ENCODE measurements at regions not wholly inside any gene's neighbourhood (a gene's known extent, or its start where the extent isn't known, plus 50 kb on each side); places are given as distances from the start of the nearest gene placed in this dataset.

- POLR2A ChIA-PET, result no interaction called here
- no peak for DNase-seq
- H3K27me3 Mint-ChIP-seq, result no peaks in the 10 kb centered on the region
- no peaks in the 10 kb centered on the region for H3K36me3 ChIP-seq (ENCODE audit: insufficient read depth, low read length)
- H3K9me3 Mint-ChIP-seq, result peaks cover 0 to 10% (median 5%) of the 10 kb centered on the region in 5 donors
- no peaks in the 10 kb centered on the region for H3K4me1 ChIP-seq (ENCODE audit: insufficient read depth, low read length)
- H3K4me3 ChIP-seq (ENCODE audit: low read length), result no peak overlapping the region
- H3K36me3 Mint-ChIP-seq, result no peaks in the 10 kb centered on the region
- H3K27ac ChIP-seq (ENCODE audit: low read depth, low read length), result no peak overlapping the region
- CTCF ChIA-PET, result no interaction called here
- no peaks in the 10 kb centered on the region for H3K9me3 ChIP-seq (ENCODE audit: low read length)
- no peaks in the 10 kb centered on the region for H3K4me1 Mint-ChIP-seq
- no peaks in the 10 kb centered on the region for H3K27me3 ChIP-seq (ENCODE audit: insufficient read depth, low read length, poor library complexity, severe bottlenecking)
- H3K4me3 Mint-ChIP-seq, result no peak overlapping the region
- H3K27ac Mint-ChIP-seq, result no peak overlapping the region
Measured at GRCh38 chr13:84683448-84683847, 801.2 kb upstream of the SLITRK1 start.

GRCh38 chr13:84677836-84678235 is 795.6 kb upstream of the SLITRK1 start:
- ChIA-PET CTCF (no interaction called here), POLR2A (no interaction called here)
- H3K4me1 Mint-ChIP-seq, result no peaks in the 10 kb centered on the region
- Histone ChIP-seq H3K27ac (ENCODE audit: low read depth, low read length) (no peak overlapping the region), H3K4me3 (ENCODE audit: low read length) (no peak overlapping the region), H3K36me3 (ENCODE audit: insufficient read depth, low read length) (no peaks in the 10 kb centered on the region), H3K27me3 (ENCODE audit: insufficient read depth, low read length, poor library complexity, severe bottlenecking) (no peaks in the 10 kb centered on the region), H3K9me3 (ENCODE audit: low read length) (no peaks in the 10 kb centered on the region), H3K4me1 (ENCODE audit: insufficient read depth, low read length) (no peaks in the 10 kb centered on the region)
- no peaks in the 10 kb centered on the region for H3K36me3 Mint-ChIP-seq
- DNase-seq, result no peak
- no peak overlapping the region for H3K27ac Mint-ChIP-seq
- H3K27me3 Mint-ChIP-seq, result no peaks in the 10 kb centered on the region
- peaks cover 0 to 14% (median 3%) of the 10 kb centered on the region in 5 donors for H3K9me3 Mint-ChIP-seq
- H3K4me3 Mint-ChIP-seq, result no peak overlapping the region

- no peak overlapping the region for H3K27ac Mint-ChIP-seq
- DNase-seq, result no peak
- H3K36me3 ChIP-seq (ENCODE audit: insufficient read depth, low read length), result no peaks in the 10 kb centered on the region
- H3K4me3 Mint-ChIP-seq, result no peak overlapping the region
- no peaks in the 10 kb centered on the region for H3K27me3 Mint-ChIP-seq
- no peak overlapping the region for H3K27ac ChIP-seq (ENCODE audit: low read depth, low read length)
- ChIA-PET POLR2A (no interaction called here), CTCF (no interaction called here)
- H3K36me3 Mint-ChIP-seq, result no peaks in the 10 kb centered on the region
- H3K4me3 ChIP-seq (ENCODE audit: low read length), result no peak overlapping the region
- H3K27me3 ChIP-seq (ENCODE audit: insufficient read depth, low read length, poor library complexity, severe bottlenecking), result no peaks in the 10 kb centered on the region
- H3K9me3 Mint-ChIP-seq, result peaks cover 0 to 3% (median 2%) of the 10 kb centered on the region in 5 donors
- H3K4me1 ChIP-seq (ENCODE audit: insufficient read depth, low read length), result no peaks in the 10 kb centered on the region
- H3K9me3 ChIP-seq (ENCODE audit: low read length), result no peaks in the 10 kb centered on the region
- H3K4me1 Mint-ChIP-seq, result no peaks in the 10 kb centered on the region
Measured at GRCh38 chr13:84672616-84673015, 790.3 kb upstream of the SLITRK1 start.

GRCh38 chr13:84670245-84670644 is 788.0 kb upstream of the SLITRK1 start:
- H3K9me3 ChIP-seq (ENCODE audit: low read length), result no peaks in the 10 kb centered on the region
- no peak overlapping the region for H3K27ac Mint-ChIP-seq
- H3K27ac ChIP-seq (ENCODE audit: low read depth, low read length), result no peak overlapping the region
- no peak for DNase-seq
- H3K36me3 ChIP-seq (ENCODE audit: insufficient read depth, low read length), result no peaks in the 10 kb centered on the region
- H3K4me1 Mint-ChIP-seq, result no peaks in the 10 kb centered on the region
- H3K27me3 Mint-ChIP-seq, result no peaks in the 10 kb centered on the region
- H3K9me3 Mint-ChIP-seq, result peaks cover 0 to 3% (median 0%) of the 10 kb centered on the region in 5 donors
- no peaks in the 10 kb centered on the region for H3K36me3 Mint-ChIP-seq
- H3K4me1 ChIP-seq (ENCODE audit: insufficient read depth, low read length), result no peaks in the 10 kb centered on the region
- H3K4me3 Mint-ChIP-seq, result no peak overlapping the region
- H3K27me3 ChIP-seq (ENCODE audit: insufficient read depth, low read length, poor library complexity, severe bottlenecking), result no peaks in the 10 kb centered on the region
- CTCF ChIA-PET, result no interaction called here
- no peak overlapping the region for H3K4me3 ChIP-seq (ENCODE audit: low read length)
- POLR2A ChIA-PET, result no interaction called here

GRCh38 chr13:84668637-84669036 is 786.4 kb upstream of the SLITRK1 start:
- H3K4me1 Mint-ChIP-seq, result no peaks in the 10 kb centered on the region
- POLR2A ChIA-PET, result no interaction called here
- Histone ChIP-seq H3K4me3 (ENCODE audit: low read length) (no peak overlapping the region), H3K4me1 (ENCODE audit: insufficient read depth, low read length) (no peaks in the 10 kb centered on the region), H3K9me3 (ENCODE audit: low read length) (no peaks in the 10 kb centered on the region), H3K27ac (ENCODE audit: low read depth, low read length) (no peak overlapping the region), H3K36me3 (ENCODE audit: insufficient read depth, low read length) (no peaks in the 10 kb centered on the region), H3K27me3 (ENCODE audit: insufficient read depth, low read length, poor library complexity, severe bottlenecking) (no peaks in the 10 kb centered on the region)
- no peak for DNase-seq
- no peaks in the 10 kb centered on the region for H3K36me3 Mint-ChIP-seq
- no peaks in the 10 kb centered on the region for H3K27me3 Mint-ChIP-seq
- no peaks in the 10 kb centered on the region for H3K9me3 Mint-ChIP-seq
- no peak overlapping the region for H3K4me3 Mint-ChIP-seq
- CTCF ChIA-PET, result no interaction called here
- H3K27ac Mint-ChIP-seq, result no peak overlapping the region

GRCh38 chr13:84662491-84662890 is 780.2 kb upstream of the SLITRK1 start:
- H3K27ac ChIP-seq (ENCODE audit: low read depth, low read length), result no peak overlapping the region
- H3K27me3 ChIP-seq (ENCODE audit: insufficient read depth, low read length, poor library complexity, severe bottlenecking), result no peaks in the 10 kb centered on the region
- Mint-ChIP-seq H3K27me3 (peaks cover 0 to 3% of the 10 kb centered on the region in 2 donors), H3K27ac (no peak overlapping the region), H3K4me3 (no peak overlapping the region), H3K36me3 (no peaks in the 10 kb centered on the region), H3K9me3 (peaks cover 0 to 14% (median 0%) of the 10 kb centered on the region in 5 donors), H3K4me1 (no peaks in the 10 kb centered on the region)
- no peak for DNase-seq
- CTCF ChIA-PET, result interaction anchor here (1.0 kb wide), 1 partner anchor 37 kb away, joined by 4 read pairs; no protein-coding TSS in a partner anchor
- H3K4me1 ChIP-seq (ENCODE audit: insufficient read depth, low read length), result no peaks in the 10 kb centered on the region
- POLR2A ChIA-PET, result no interaction called here
- no peaks in the 10 kb centered on the region for H3K9me3 ChIP-seq (ENCODE audit: low read length)
- no peak overlapping the region for H3K4me3 ChIP-seq (ENCODE audit: low read length)
- no peaks in the 10 kb centered on the region for H3K36me3 ChIP-seq (ENCODE audit: insufficient read depth, low read length)

GRCh38 chr13:84661718-84662117 is 779.4 kb upstream of the SLITRK1 start:
- Histone ChIP-seq H3K27ac (ENCODE audit: low read depth, low read length) (no peak overlapping the region), H3K4me3 (ENCODE audit: low read length) (no peak overlapping the region), H3K36me3 (ENCODE audit: insufficient read depth, low read length) (no peaks in the 10 kb centered on the region), H3K9me3 (ENCODE audit: low read length) (no peaks in the 10 kb centered on the region), H3K4me1 (ENCODE audit: insufficient read depth, low read length) (no peaks in the 10 kb centered on the region), H3K27me3 (ENCODE audit: insufficient read depth, low read length, poor library complexity, severe bottlenecking) (no peaks in the 10 kb centered on the region)
- POLR2A ChIA-PET, result no interaction called here
- H3K36me3 Mint-ChIP-seq, result no peaks in the 10 kb centered on the region
- H3K27ac Mint-ChIP-seq, result no peak overlapping the region
- no peaks in the 10 kb centered on the region for H3K4me1 Mint-ChIP-seq
- peaks cover 0 to 14% (median 0%) of the 10 kb centered on the region in 5 donors for H3K9me3 Mint-ChIP-seq
- no peak for DNase-seq
- CTCF ChIA-PET, result no interaction called here
- no peak overlapping the region for H3K4me3 Mint-ChIP-seq
- peaks cover 0 to 3% of the 10 kb centered on the region in 2 donors for H3K27me3 Mint-ChIP-seq

- Mint-ChIP-seq H3K4me1 (no peaks in the 10 kb centered on the region), H3K36me3 (no peaks in the 10 kb centered on the region), H3K4me3 (no peak overlapping the region), H3K27ac (no peak overlapping the region), H3K9me3 (peaks cover 0 to 14% (median 0%) of the 10 kb centered on the region in 5 donors), H3K27me3 (peaks cover 0 to 3% of the 10 kb centered on the region in 2 donors)
- POLR2A ChIA-PET, result no interaction called here
- CTCF ChIA-PET, result no interaction called here
- Histone ChIP-seq H3K4me3 (ENCODE audit: low read length) (no peak overlapping the region), H3K9me3 (ENCODE audit: low read length) (no peaks in the 10 kb centered on the region), H3K27ac (ENCODE audit: low read depth, low read length) (no peak overlapping the region), H3K36me3 (ENCODE audit: insufficient read depth, low read length) (no peaks in the 10 kb centered on the region), H3K27me3 (ENCODE audit: insufficient read depth, low read length, poor library complexity, severe bottlenecking) (no peaks in the 10 kb centered on the region), H3K4me1 (ENCODE audit: insufficient read depth, low read length) (no peaks in the 10 kb centered on the region)
- no peak for DNase-seq
Measured at GRCh38 chr13:84659359-84659661, 777.0 kb upstream of the SLITRK1 start.
